ENCODE measurements at regions not wholly inside any gene's neighbourhood (a gene's known extent, or its start where the extent isn't known, plus 50 kb on each side); places are given as distances from the start of the nearest gene placed in this dataset.

DNA sequence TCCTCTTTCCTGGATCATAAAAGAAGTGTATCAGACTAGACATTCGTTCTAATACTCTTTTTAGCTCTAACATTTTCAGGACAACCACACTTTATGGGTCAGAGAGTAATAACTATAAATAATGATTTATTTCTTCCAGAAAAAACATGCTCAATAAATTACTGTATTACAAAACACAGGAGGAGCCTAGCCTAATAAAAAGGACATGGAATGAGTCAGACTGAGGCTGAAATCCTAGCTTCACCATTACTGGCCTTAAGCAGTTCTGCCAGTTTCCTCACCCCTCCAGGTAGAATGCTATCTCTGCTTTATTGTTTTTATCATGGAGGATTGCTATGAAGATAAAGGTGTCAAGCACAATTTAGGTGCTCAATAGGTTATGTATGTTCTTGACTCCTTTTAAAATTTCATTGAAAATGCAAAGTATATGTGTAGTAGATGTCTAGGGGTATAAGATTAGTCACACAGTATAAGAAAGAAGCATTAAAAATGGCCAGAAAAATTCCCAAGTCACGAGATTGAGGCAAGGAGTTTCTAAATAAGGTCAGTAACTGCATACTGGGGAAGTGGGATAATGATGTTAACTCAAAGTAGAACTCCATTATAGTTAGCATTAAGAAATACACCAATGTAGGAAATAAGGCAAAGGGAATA, 105.5 kb upstream of the NEUROD1 start:
- H3K4me3 ChIP-seq (ENCODE audit: low read depth, low read length), result no peak overlapping the region
- ChIA-PET POLR2A (interaction anchor here (0.6 kb wide), 1 partner anchor 112 kb away, joined by 3 read pairs; no protein-coding TSS in a partner anchor), CTCF (interaction anchor here (0.9 kb wide), 1 partner anchor 169 kb away, joined by 3 read pairs; no protein-coding TSS in a partner anchor)
- no peak for DNase-seq (ENCODE audit: low read depth, low spot score)
- TF ChIP-seq, protein P1, sequence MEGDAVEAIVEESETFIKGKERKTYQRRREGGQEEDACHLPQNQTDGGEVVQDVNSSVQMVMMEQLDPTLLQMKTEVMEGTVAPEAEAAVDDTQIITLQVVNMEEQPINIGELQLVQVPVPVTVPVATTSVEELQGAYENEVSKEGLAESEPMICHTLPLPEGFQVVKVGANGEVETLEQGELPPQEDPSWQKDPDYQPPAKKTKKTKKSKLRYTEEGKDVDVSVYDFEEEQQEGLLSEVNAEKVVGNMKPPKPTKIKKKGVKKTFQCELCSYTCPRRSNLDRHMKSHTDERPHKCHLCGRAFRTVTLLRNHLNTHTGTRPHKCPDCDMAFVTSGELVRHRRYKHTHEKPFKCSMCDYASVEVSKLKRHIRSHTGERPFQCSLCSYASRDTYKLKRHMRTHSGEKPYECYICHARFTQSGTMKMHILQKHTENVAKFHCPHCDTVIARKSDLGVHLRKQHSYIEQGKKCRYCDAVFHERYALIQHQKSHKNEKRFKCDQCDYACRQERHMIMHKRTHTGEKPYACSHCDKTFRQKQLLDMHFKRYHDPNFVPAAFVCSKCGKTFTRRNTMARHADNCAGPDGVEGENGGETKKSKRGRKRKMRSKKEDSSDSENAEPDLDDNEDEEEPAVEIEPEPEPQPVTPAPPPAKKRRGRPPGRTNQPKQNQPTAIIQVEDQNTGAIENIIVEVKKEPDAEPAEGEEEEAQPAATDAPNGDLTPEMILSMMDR (IDR thresholded peaks at IDR 0.05; ENCODE audit: insufficient read depth, low read length, missing control alignments), result no peak

DNA sequence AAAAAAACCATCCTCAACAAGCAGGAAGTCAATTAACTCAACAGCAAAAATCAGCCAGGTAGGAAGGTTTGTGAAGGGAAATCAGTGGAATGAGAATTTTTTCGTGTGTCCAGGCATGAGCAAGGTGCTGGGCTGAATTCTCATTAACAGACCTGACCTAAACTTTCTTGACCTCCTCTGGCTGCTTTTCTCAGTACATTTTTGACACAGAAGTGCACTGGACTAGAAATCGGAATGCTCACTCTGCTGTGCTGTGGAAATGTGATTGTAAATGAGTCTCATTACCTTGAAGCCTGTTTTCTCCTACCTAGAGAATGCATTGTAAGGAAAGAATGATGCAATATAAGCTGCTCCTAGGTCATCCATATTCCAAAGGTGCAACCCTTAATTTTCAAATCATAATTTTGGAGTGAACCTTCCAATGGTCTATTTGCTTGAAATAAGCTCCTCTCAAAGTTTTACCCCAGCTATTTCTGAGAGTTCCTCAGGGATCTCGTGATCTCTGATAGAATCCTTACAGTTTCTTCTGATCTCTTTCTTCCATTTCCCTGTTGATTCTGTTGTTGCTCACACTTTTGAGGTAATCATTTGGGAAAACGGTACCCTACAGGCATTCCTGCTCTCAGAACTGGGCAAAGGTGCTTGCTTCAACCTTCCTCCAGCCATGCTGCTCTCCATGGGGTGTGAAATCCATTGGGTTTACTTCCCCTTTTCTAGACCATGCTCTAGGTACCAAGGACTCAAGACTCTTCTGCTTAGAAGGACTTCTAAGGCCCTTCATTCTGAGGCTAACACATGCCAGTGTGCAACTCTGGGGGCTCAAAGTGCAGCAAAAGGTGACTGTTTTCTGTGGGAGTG, 104.9 kb upstream of the ITPRID2 start:
- ChIA-PET POLR2A (no interaction called here), CTCF (no interaction called here)
- no peak overlapping the region for H3K4me3 ChIP-seq (ENCODE audit: low read depth, low read length)

DNA sequence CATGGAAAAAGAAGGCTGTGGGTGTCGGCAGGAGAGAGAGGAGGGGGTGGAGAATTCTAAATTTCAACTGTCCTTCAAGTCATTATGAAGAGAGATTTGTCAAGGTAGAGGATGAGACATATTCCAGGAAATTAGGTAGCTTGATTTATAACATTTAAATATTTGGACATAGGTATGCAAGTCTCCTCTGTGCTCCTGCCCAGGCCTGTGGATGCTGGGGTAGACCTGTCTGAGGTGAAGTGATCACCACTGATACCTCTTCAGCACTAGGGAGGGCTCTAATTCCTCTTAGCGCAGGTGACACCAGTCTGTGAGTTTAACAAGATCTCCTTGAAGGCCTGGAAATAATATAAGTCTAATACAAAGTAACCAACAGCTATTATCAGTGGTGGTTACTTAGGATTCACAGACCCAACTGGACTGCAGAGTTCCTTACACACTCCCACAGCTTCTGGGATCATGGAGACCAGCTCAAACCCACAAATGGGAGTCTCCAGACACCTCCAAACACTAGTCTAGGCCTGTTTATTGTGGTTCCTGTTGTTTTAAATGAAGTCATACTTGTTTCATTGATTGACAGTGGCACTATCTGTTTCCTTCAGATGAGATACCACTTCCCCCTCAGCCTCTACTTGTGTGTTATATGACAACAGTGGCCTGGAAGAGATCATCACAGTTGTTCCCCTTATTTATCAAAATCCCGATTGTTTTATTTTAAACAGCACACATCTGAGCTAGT, 104.1 kb upstream of the ITPRID2 start:
- TF ChIP-seq, protein P1 (IDR thresholded peaks at IDR 0.05; ENCODE audit: insufficient read depth, low read length, missing control alignments), result no peak
- CTCF ChIA-PET, result interaction anchor here (0.9 to 1.2 kb wide), 2 partner anchors 10 to 12 kb away, joined by 3 to 4 read pairs; no protein-coding TSS in a partner anchor

More for the DNA sequence above, 104.9 kb upstream of the ITPRID2 start:
- no peak for DNase-seq (ENCODE audit: low read depth, low spot score)
- TF ChIP-seq, protein P1 (IDR thresholded peaks at IDR 0.05; ENCODE audit: insufficient read depth, low read length, missing control alignments), result no peak

DNA sequence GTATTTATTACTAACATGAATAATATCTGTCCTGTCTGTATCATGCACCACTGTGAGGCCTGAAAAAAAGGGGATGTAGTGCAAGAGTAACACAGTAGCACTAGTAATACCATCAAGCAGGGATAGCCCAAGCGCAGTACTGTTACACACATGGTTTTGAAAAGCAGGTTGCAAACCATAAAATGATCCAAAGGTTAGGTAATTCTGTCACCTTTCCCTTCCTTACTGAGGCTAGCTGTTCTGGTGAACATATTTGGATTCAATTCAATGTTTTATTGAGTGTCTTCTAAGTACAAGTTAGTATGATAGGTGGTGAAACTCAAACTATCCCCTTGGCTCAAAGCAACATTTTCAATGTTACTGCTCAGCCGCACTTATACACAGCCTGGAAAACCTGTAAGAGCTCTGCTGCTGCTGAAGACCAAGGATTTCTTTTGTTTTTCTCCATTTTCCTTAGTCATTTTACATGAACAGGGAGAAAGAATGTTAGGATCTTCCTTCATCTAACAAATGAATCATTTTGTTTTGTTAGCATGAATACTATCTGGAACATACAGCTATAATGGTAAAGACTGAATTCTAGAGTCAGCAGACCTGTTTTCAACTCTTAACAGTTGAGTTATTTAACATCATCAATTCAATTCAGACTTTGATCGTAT, 102.5 kb upstream of the ITPRID2 start:
- TF ChIP-seq, protein P1 (IDR thresholded peaks at IDR 0.05; ENCODE audit: insufficient read depth, low read length, missing control alignments), result no peak
- POLR2A ChIA-PET, result interaction anchor here (1.3 kb wide), 1 partner anchor 103 kb away, joined by 4 read pairs; the partner anchor contains the start of gene ITPRID2
- no peak for DNase-seq (ENCODE audit: low read depth, low spot score)
- H3K4me3 ChIP-seq (ENCODE audit: low read depth, low read length), result no peak overlapping the region
- CTCF ChIA-PET, result interaction anchor here (0.7 to 2.3 kb wide), 3 partner anchors 17 to 102 kb away, joined by 3 to 10 read pairs (median 3); no protein-coding TSS in a partner anchor

More for the DNA sequence above, 104.1 kb upstream of the ITPRID2 start:
- H3K4me3 ChIP-seq (ENCODE audit: low read depth, low read length), result no peak overlapping the region
- POLR2A ChIA-PET, result no interaction called here
- no peak for DNase-seq (ENCODE audit: low read depth, low spot score)

DNA sequence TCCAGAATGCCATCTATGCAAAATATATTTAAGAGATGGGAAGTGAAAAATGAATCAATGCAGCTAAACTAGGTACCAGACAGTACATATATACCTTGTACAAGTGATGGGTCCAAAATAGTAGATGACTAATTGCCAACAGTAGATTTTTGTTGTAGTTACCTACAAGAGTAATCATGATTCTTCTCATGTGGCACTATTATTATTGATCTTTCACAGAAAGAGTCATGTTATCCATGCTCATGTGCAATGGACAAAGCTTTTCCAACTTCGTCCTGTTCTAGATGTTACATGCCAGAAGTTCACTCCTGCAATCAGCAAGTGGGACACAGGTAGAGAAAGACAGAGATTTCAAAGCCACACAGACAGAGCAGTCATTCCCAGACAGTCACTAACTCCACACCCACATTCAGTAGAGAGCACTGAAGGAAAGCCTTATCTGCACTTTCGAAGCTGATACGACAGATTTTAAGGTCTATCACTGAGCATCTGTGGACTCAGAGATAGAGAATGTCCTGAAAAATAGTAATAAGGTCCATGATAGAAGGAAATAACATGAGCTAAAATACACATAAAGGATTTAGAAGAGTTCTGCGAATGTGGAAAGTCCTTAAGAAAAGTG, 101.6 kb upstream of the ITPRID2 start:
- no peak for DNase-seq (ENCODE audit: low read depth, low spot score)
- POLR2A ChIA-PET, result interaction anchor here (1.3 kb wide), 1 partner anchor 102 kb away, joined by 4 read pairs; the partner anchor contains the start of gene ITPRID2

More for the DNA sequence above, 101.6 kb upstream of the ITPRID2 start:
- TF ChIP-seq, protein P1 (IDR thresholded peaks at IDR 0.05; ENCODE audit: insufficient read depth, low read length, missing control alignments), result no peak
- no peak overlapping the region for H3K4me3 ChIP-seq (ENCODE audit: low read depth, low read length)
- CTCF ChIA-PET, result interaction anchor here (0.7 to 2.3 kb wide), 3 partner anchors 12 to 48 kb away, joined by 3 to 10 read pairs (median 3); no protein-coding TSS in a partner anchor

Data from AG04449 (cell line).